Activated CD4-positive, alpha-beta T cell treated with anti-CD3 and anti-CD28 coated beads, Interleukin-2, amount 50 U/mL, for 48 hours (primary cell): ENCODE measurements at regions not wholly inside any gene's neighbourhood (a gene's known extent, or its start where the extent isn't known, plus 50 kb on each side); places are given as distances from the start of the nearest gene placed in this dataset.
"Not testable (repeated sequence)": the region's sequence is repeated elsewhere in the genome, so short reads cannot be mapped to it uniquely, and the experiment has no call there.

Experiments
- DNase-seq, 2 experiments: peaks; one replicate each; pipeline ENCODE4 v3.0.0-alpha.2; 2020

- no peak for DNase-seq
Measured at GRCh38 chr15:61393524-61393923, 164.4 kb upstream of the RORA start.

GRCh38 chr15:61390138-61390537 is 161.0 kb upstream of the RORA start:
- no peak for DNase-seq

DNA sequence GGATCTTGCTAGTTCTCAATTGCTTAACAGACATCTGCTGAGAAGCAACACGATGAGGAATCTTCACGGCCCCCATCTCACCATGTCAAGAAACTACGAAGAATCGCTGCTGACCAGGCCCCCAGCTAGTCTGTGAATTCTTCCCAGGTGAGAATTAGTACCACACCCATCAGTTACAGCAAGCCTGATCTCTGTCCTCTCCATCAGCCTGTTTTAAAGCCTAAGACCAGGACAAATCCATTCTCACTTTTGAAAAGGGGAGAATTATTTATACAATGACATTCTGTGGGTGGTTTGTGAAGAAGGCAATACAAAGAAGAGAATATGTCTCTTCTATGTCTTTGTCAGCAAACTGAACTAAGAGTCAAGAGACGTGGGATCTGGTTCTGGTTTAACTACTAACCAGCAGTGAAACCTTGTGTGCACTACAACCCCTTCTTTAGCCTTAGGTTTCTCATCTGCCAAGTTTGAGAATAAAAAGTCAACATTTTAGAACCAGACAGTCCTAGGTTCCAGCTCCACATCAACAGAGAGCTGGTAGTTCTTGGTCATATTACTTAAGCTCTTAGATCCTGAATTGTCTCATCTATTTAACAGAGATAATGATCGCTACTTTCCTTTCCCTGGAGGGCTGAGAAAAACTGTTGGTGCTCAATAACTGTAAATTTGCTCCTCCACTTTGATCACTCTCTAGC is 160.4 kb upstream of the RORA start:
- DNase-seq: no peak

DNA sequence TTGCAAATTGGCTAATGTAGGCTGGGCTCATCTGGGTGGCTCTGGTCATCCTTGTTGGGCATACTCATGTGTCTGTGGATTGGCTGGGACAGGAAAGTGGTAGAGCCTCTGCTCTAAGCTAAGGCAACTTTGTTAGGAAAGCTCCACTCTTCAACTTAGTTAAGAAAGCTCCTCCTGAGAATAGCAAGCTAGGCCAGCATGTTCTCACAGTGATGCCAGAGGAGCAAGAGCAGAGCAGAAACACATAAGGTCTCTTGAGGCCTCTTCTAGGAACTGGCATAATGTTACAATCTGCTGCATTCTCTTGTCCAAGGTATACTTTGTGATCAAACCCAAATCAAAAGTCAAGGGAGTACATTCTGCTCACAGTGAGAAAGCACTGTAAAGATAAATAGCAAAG is 158.6 kb upstream of the RORA start:
- no peak for DNase-seq

GRCh38 chr15:61383421-61383820 is 154.3 kb upstream of the RORA start:
- no peak for DNase-seq

- DNase-seq: no peak
Measured at GRCh38 chr15:61382927-61383326, 153.8 kb upstream of the RORA start.

DNA sequence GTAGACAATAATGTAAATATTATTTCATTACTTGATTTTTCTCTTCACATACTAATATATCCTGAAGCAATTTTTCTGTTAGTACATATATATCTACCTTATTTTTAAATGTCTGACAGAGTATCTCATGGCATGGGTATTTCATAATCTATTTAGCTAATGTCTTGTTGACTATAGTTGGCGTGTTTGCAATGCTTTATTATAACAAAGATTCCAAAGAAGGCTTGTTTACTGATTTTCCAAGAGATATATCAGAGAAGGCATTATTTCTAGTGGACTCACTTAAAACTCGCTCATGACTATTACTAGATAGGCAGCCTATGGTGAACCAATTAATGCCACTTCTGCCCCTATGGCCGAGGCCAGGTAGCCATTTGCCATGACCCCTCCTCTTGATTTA is 152.4 kb upstream of the RORA start:
- DNase-seq: no peak

DNA sequence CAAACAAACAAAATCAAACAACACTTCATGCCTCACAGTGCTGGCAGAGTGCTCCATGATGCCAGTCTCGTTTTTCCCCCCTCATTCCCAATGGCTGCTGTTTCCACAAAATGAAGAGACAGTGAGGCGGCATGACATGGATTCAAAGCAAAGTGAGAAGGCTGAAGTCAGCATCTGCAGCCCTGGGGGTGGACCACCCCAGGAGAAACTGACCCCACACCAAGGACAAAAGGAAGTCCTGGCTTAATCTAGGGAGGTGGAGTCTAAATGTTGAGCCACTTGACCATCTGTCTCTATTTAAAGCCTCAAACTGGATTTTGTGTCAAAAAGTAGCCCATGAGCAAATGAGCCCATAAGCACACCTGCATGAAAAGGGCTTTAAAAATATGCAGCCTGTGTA is 151.2 kb upstream of the RORA start:
- DNase-seq: no peak

- DNase-seq: no peak
Measured at GRCh38 chr15:61379005-61379404, 149.9 kb upstream of the RORA start.

- DNase-seq: no peak
Measured at GRCh38 chr15:61376961-61377360, 147.9 kb upstream of the RORA start.

GRCh38 chr15:61376516-61376915 is 147.4 kb upstream of the RORA start:
- DNase-seq: no peak

DNA sequence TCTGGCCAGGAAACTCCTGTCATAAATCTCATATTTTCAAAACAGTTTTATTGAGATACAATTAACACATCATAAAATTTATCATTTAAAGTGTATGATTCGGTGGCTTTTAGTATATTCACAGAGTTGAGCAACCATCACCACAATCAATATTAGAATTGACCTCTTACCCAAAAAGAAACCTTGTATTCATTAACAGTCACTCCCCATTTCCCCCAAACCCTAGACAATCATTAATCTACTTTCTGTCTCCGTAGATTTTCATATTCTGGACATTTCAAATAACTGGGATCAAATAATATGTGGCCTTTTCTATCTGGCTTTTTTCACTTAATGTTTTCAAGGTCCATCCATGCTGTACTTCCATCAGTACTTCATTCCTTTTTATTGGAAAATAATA is 145.7 kb upstream of the RORA start:
- no peak for DNase-seq

DNA sequence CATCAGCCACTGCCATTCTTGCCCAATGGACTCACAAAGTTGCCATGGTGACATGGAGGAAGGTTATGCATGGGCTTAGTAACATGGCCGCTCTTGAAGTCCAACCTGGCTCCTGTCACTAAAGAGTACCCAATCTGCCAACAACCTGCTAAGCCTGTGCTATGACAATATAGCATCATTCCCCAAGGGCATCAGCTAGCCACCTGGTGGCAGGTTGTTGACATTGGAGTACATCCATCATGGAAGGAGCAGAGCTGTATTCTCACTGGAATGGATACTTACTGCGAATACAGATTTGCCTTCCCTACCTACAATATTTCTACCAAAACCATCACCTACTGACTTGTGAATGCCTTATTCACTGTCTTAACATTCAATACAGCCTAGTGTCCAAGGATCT is 138.9 kb upstream of the RORA start:
- peak in 1 of 2 experiments; percentile 3 for DNase-seq

DNA sequence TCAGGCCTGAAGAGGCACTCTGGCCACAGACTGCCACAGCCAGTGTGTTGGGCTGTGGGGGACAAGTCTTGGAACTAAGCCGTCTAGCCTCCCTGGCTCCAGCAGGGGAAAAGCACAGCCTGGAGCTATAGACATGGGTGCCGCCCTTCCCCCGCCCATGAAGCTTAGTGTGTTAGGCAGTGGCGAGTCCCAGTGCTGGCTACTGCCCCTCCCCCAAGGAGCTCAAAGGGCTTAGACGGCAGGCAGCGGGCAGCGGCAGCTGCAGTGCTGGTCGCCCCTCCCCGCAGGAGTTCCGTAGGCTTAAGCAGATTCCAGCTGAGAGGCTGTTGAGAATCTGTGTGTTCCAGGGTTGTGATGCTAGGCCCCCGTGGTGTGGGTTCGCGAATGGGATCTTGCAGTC is 135.8 kb upstream of the RORA start:
- DNase-seq: no peak

DNA sequence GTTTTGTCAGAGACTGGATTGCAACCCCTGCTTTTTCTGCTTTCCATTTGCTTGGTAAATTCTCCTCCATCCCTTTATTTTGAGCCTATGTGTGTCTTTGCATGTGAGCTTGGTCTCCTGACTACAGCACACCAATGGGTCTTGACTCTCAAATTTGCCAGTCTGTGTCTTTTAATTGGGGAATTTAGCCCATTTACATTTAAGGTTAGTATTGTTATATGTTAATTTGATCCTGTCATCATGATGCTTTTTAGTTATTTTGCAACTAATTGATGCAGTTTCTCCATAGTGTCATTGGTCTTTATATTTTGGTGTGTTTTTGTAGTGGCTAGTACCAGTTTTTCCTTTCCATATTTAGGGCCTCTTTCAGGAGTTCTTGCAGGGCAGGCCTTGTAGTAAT is 133.8 kb upstream of the RORA start:
- not testable (repeated sequence) for DNase-seq

DNA sequence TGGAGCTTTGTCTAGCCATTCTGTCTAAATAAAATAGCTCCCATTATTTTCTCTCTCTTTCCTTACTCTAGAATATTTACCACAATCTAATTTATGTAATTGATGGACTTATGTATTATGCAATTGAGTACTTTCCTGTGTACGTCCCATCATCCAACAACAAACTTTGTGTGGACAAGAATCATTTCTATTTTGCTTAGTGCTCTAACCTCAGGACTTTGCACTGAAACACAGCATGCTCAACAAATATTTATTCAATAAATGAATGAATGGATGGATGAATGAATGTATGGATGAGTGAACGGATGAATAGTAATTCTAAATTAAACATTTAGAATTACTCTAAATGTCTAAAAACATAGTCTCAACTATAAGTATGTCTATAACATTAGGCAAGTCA is 115.2 kb upstream of the RORA start:
- no peak for DNase-seq

GRCh38 chr15:61342390-61342789 is 113.3 kb upstream of the RORA start:
- no peak for DNase-seq

DNA sequence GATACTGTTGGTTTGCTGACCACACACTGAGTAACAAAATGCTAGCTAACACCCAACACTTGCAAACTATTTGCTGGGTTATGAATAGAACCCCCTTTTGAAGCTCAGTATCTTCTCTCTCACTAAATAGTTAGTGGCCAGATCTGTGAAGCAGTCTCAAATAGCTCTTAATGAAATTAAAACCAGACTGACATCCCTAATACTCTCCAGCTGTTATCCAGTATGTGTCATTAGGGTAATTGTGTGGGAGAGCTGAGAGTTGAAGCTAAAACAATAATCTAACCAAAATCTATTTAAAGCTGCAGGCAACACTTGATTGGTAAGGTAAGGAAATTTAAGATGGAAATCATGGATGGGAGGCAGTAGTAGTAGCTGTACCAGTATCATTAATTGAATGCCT is 110.4 kb upstream of the RORA start:
- DNase-seq: no peak

GRCh38 chr15:61337541-61337940 is 108.4 kb upstream of the RORA start:
- DNase-seq: no peak

DNA sequence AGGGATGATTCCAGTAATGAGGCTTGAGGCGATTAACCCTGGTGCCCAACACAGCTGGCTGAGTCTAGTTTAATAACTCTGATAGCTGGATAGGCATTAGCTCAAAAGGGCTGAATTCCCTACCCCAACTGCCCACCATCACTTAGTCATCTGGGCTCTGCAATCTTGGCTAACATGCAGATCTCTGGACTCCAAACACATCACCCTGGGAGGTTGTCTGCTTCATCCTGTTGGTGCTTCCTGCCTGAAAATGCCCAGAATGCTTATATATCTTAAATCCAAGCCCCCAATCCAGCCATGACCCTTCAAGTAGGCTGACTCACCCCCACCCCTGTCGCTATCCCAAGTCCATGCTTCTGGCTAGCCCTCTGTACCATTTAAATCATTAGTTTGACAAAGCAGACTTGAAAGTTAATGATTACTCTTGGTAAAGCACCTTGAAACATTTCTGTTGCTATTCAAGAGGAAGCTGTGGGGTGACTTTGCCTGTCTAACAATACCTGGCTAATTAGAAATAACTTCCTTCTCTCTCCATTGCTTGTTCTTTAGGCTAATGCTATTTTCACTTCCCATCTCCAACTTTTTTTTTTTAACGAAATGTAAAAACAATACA is 107.0 kb upstream of the RORA start:
- no peak for DNase-seq

GRCh38 chr15:61334714-61335113 is 105.6 kb upstream of the RORA start:
- DNase-seq: not testable (repeated sequence)

DNA sequence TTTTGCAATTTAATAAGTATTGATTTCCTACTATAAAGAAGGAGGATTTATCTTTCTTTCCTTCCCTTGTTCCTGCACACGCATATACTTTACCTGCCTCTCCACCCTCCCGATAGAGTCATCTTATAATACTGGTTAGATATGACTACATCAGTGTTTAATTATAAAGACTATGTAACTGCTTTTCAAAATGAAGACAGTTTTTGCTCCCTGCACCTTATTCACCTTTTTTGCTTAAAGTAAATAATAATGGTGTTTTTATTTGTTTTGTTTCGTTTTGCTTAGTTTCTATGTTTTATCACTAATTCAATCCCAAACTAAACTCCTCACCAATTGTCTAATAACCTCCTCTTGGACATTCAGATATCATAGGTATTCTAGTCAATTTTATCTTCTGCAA is 101.9 kb upstream of the RORA start:
- no peak for DNase-seq

DNA sequence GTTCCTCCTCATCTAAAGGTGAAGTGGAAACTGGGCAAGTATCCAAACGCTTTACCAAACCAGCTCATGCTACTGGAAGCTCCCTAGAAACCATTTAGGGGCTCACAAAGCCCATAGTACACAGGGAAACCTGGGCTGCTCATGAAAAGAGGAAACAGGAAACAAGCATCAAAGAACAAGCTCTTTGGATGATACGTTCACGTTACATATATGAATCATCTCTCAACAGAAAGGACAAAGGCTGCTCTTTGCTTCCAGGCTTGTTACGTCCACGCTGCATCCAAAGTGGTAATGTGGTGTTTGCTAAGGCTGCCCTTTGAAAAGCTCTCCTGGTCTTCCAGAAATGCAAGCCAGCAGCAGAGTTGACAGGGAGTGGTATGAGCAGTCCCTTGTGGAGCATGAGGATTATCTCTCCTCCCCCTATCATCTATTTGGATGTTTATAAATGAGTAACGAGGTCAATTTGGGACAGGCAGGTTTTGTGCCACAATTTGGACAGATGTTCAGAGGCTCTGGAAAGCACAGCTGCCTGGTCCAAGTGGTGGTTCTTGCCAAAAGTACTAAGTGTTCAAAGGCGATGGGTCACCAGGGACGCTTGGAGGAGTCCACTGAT is 98.0 kb upstream of the RORA start:
- DNase-seq: no peak

GRCh38 chr15:61319892-61320291 is 90.8 kb upstream of the RORA start:
- no peak for DNase-seq
